ENCODE measurements at regions not wholly inside any gene's neighbourhood (a gene's known extent, or its start where the extent isn't known, plus 50 kb on each side); places are given as distances from the start of the nearest gene placed in this dataset.

GRCh38 chr2:129002751-129003150, 684.1 kb upstream of the HS6ST1 start:
- TF ChIP-seq CTCF (conservative IDR thresholded peaks at IDR 0.05) (no peak), EZH2 (IDR thresholded peaks at IDR 0.05; ENCODE audit: low read depth) (no peak)
